Testis (tissue), 2 donors: ENCODE measurements at regions not wholly inside any gene's neighbourhood (a gene's known extent, or its start where the extent isn't known, plus 50 kb on each side); places are given as distances from the start of the nearest gene placed in this dataset.

Experiments
- CTCF ChIP-seq, 3 experiments: fragments of 450-650 bp in 2 of 3; fragments of 200-600 bp in 1 of 3; sonication (generic) in 1 of 3; IDR thresholded peaks; one replicate each; pipeline ENCODE4 v1.5.1; 2016 to 2019; ENCODE audit warnings: antibody characterized with exemption in 3 of 3, mild to moderate bottlenecking in 2 of 3, moderate library complexity in 1 of 3
- POLR2A ChIP-seq: fragments of 450-650 bp; IDR thresholded peaks from one replicate; pipeline ENCODE4 v1.6.1; 2017; ENCODE audit warnings: antibody characterized with exemption, mild to moderate bottlenecking, moderate library complexity

- TF ChIP-seq CTCF (IDR thresholded peaks at IDR 0.05) (no peak), POLR2A (no peak)
Measured at GRCh38 chr10:106320078-106320477, 844.4 kb downstream of the SORCS1 start.
